ENCODE measurements at regions not wholly inside any gene's neighbourhood (a gene's known extent, or its start where the extent isn't known, plus 50 kb on each side); places are given as distances from the start of the nearest gene placed in this dataset.

- no peaks in the 10 kb centered on the region for H3K27me3 ChIP-seq (ENCODE audit: control insufficient read depth, insufficient read depth, low read length)
- no peaks in the 10 kb centered on the region for H3K9me3 ChIP-seq (replicated peaks; ENCODE audit: low read length)
- no peak overlapping the region for H3K4me2 ChIP-seq (ENCODE audit: low read length)
- no peak overlapping the region for H3K9ac ChIP-seq (ENCODE audit: low read depth, low read length)
- no peak overlapping the region for H3K4me3 ChIP-seq (ENCODE audit: low read length)
- H3K4me1 ChIP-seq (ENCODE audit: control insufficient read depth, insufficient read depth, low read length), result no peaks in the 10 kb centered on the region
- no peaks in the 10 kb centered on the region for H3K36me3 ChIP-seq (ENCODE audit: insufficient read depth, low read length)
These were observed 85.7 kb downstream of the SOX2 start for GRCh38 chr3:181797431-181797830.

GRCh38 chr3:181805703-181806102 is 94.0 kb downstream of the SOX2 start:
- no peak overlapping the region for H3K4me2 ChIP-seq (ENCODE audit: low read length)
- H3K36me3 ChIP-seq (ENCODE audit: insufficient read depth, low read length), result no peaks in the 10 kb centered on the region
- no peaks in the 10 kb centered on the region for H3K9me3 ChIP-seq (replicated peaks; ENCODE audit: low read length)
- H3K4me1 ChIP-seq (ENCODE audit: control insufficient read depth, insufficient read depth, low read length), result no peaks in the 10 kb centered on the region
- H3K4me3 ChIP-seq (ENCODE audit: low read length), result no peak overlapping the region
- H3K9ac ChIP-seq (ENCODE audit: low read depth, low read length), result no peak overlapping the region
- H3K27me3 ChIP-seq (ENCODE audit: control insufficient read depth, insufficient read depth, low read length), result no peaks in the 10 kb centered on the region

GRCh38 chr3:181808053-181808452 is 96.3 kb downstream of the SOX2 start:
- H3K27me3 ChIP-seq (ENCODE audit: control insufficient read depth, insufficient read depth, low read length), result no peaks in the 10 kb centered on the region
- H3K4me3 ChIP-seq (ENCODE audit: low read length), result no peak overlapping the region
- no peak overlapping the region for H3K9ac ChIP-seq (ENCODE audit: low read depth, low read length)
- H3K9me3 ChIP-seq (replicated peaks; ENCODE audit: low read length), result no peaks in the 10 kb centered on the region
- H3K4me1 ChIP-seq (ENCODE audit: control insufficient read depth, insufficient read depth, low read length), result no peaks in the 10 kb centered on the region
- no peak overlapping the region for H3K4me2 ChIP-seq (ENCODE audit: low read length)
- no peaks in the 10 kb centered on the region for H3K36me3 ChIP-seq (ENCODE audit: insufficient read depth, low read length)

- no peak overlapping the region for H3K9ac ChIP-seq (ENCODE audit: low read depth, low read length)
- H3K9me3 ChIP-seq (replicated peaks; ENCODE audit: low read length), result no peaks in the 10 kb centered on the region
- no peaks in the 10 kb centered on the region for H3K27me3 ChIP-seq (ENCODE audit: control insufficient read depth, insufficient read depth, low read length)
- H3K4me1 ChIP-seq (ENCODE audit: control insufficient read depth, insufficient read depth, low read length), result no peaks in the 10 kb centered on the region
- no peak overlapping the region for H3K4me2 ChIP-seq (ENCODE audit: low read length)
- no peaks in the 10 kb centered on the region for H3K36me3 ChIP-seq (ENCODE audit: insufficient read depth, low read length)
- no peak overlapping the region for H3K4me3 ChIP-seq (ENCODE audit: low read length)
These were observed 112.0 kb downstream of the SOX2 start for GRCh38 chr3:181823716-181824115.

- Histone ChIP-seq H3K27me3 (ENCODE audit: control insufficient read depth, insufficient read depth, low read length) (no peaks in the 10 kb centered on the region), H3K4me1 (ENCODE audit: control insufficient read depth, insufficient read depth, low read length) (no peaks in the 10 kb centered on the region), H3K9ac (ENCODE audit: low read depth, low read length) (no peak overlapping the region), H3K36me3 (ENCODE audit: insufficient read depth, low read length) (no peaks in the 10 kb centered on the region), H3K4me3 (ENCODE audit: low read length) (no peak overlapping the region), H3K9me3 (replicated peaks; ENCODE audit: low read length) (no peaks in the 10 kb centered on the region), H3K4me2 (ENCODE audit: low read length) (no peak overlapping the region)
These were observed 113.2 kb downstream of the SOX2 start for GRCh38 chr3:181824961-181825360.

GRCh38 chr3:181839039-181839915 is 127.6 kb downstream of the SOX2 start:
- no peak overlapping the region for H3K9ac ChIP-seq (ENCODE audit: low read depth, low read length)
- no peaks in the 10 kb centered on the region for H3K36me3 ChIP-seq (ENCODE audit: insufficient read depth, low read length)
- no peaks in the 10 kb centered on the region for H3K27me3 ChIP-seq (ENCODE audit: control insufficient read depth, insufficient read depth, low read length)
- no peak overlapping the region for H3K4me2 ChIP-seq (ENCODE audit: low read length)
- H3K9me3 ChIP-seq (replicated peaks; ENCODE audit: low read length), result no peaks in the 10 kb centered on the region
- no peak overlapping the region for H3K4me3 ChIP-seq (ENCODE audit: low read length)
- H3K4me1 ChIP-seq (ENCODE audit: control insufficient read depth, insufficient read depth, low read length), result no peaks in the 10 kb centered on the region

- Histone ChIP-seq H3K9ac (ENCODE audit: low read depth, low read length) (no peak overlapping the region), H3K4me1 (ENCODE audit: control insufficient read depth, insufficient read depth, low read length) (no peaks in the 10 kb centered on the region), H3K4me2 (ENCODE audit: low read length) (no peak overlapping the region), H3K4me3 (ENCODE audit: low read length) (no peak overlapping the region), H3K27me3 (ENCODE audit: control insufficient read depth, insufficient read depth, low read length) (no peaks in the 10 kb centered on the region), H3K36me3 (ENCODE audit: insufficient read depth, low read length) (no peaks in the 10 kb centered on the region), H3K9me3 (replicated peaks; ENCODE audit: low read length) (no peaks in the 10 kb centered on the region)
These were observed 128.2 kb downstream of the SOX2 start for GRCh38 chr3:181839916-181840297.

- Histone ChIP-seq H3K4me1 (ENCODE audit: control insufficient read depth, insufficient read depth, low read length) (no peaks in the 10 kb centered on the region), H3K27me3 (ENCODE audit: control insufficient read depth, insufficient read depth, low read length) (no peaks in the 10 kb centered on the region), H3K9ac (ENCODE audit: low read depth, low read length) (no peak overlapping the region), H3K9me3 (replicated peaks; ENCODE audit: low read length) (no peaks in the 10 kb centered on the region), H3K4me3 (ENCODE audit: low read length) (no peak overlapping the region), H3K36me3 (ENCODE audit: insufficient read depth, low read length) (no peaks in the 10 kb centered on the region), H3K4me2 (ENCODE audit: low read length) (no peak overlapping the region)
These were observed 132.5 kb downstream of the SOX2 start for GRCh38 chr3:181844211-181844610.

GRCh38 chr3:181847276-181847675 is 135.6 kb downstream of the SOX2 start:
- Histone ChIP-seq H3K4me1 (ENCODE audit: control insufficient read depth, insufficient read depth, low read length) (no peaks in the 10 kb centered on the region), H3K9ac (ENCODE audit: low read depth, low read length) (no peak overlapping the region), H3K27me3 (ENCODE audit: control insufficient read depth, insufficient read depth, low read length) (no peaks in the 10 kb centered on the region), H3K9me3 (replicated peaks; ENCODE audit: low read length) (no peaks in the 10 kb centered on the region), H3K4me2 (ENCODE audit: low read length) (no peak overlapping the region), H3K4me3 (ENCODE audit: low read length) (no peak overlapping the region), H3K36me3 (ENCODE audit: insufficient read depth, low read length) (no peaks in the 10 kb centered on the region)

- H3K36me3 ChIP-seq (ENCODE audit: insufficient read depth, low read length), result no peaks in the 10 kb centered on the region
- H3K4me2 ChIP-seq (ENCODE audit: low read length), result no peak overlapping the region
- H3K27me3 ChIP-seq (ENCODE audit: control insufficient read depth, insufficient read depth, low read length), result no peaks in the 10 kb centered on the region
- no peaks in the 10 kb centered on the region for H3K9me3 ChIP-seq (replicated peaks; ENCODE audit: low read length)
- H3K9ac ChIP-seq (ENCODE audit: low read depth, low read length), result no peak overlapping the region
- no peak overlapping the region for H3K4me3 ChIP-seq (ENCODE audit: low read length)
- no peaks in the 10 kb centered on the region for H3K4me1 ChIP-seq (ENCODE audit: control insufficient read depth, insufficient read depth, low read length)
These were observed 139.3 kb downstream of the SOX2 start for GRCh38 chr3:181851063-181851462.

GRCh38 chr3:181855825-181856224 is 144.1 kb downstream of the SOX2 start:
- Histone ChIP-seq H3K4me1 (ENCODE audit: control insufficient read depth, insufficient read depth, low read length) (no peaks in the 10 kb centered on the region), H3K9me3 (replicated peaks; ENCODE audit: low read length) (no peaks in the 10 kb centered on the region), H3K9ac (ENCODE audit: low read depth, low read length) (no peak overlapping the region), H3K4me2 (ENCODE audit: low read length) (no peak overlapping the region), H3K36me3 (ENCODE audit: insufficient read depth, low read length) (no peaks in the 10 kb centered on the region), H3K27me3 (ENCODE audit: control insufficient read depth, insufficient read depth, low read length) (no peaks in the 10 kb centered on the region), H3K4me3 (ENCODE audit: low read length) (no peak overlapping the region)

- Histone ChIP-seq H3K4me3 (ENCODE audit: low read length) (no peak overlapping the region), H3K4me2 (ENCODE audit: low read length) (no peak overlapping the region), H3K9me3 (replicated peaks; ENCODE audit: low read length) (no peaks in the 10 kb centered on the region), H3K27me3 (ENCODE audit: control insufficient read depth, insufficient read depth, low read length) (no peaks in the 10 kb centered on the region), H3K9ac (ENCODE audit: low read depth, low read length) (no peak overlapping the region), H3K36me3 (ENCODE audit: insufficient read depth, low read length) (no peaks in the 10 kb centered on the region), H3K4me1 (ENCODE audit: control insufficient read depth, insufficient read depth, low read length) (no peaks in the 10 kb centered on the region)
These were observed 147.8 kb downstream of the SOX2 start for GRCh38 chr3:181859518-181859917.
